ENCODE measurements at regions not wholly inside any gene's neighbourhood (a gene's known extent, or its start where the extent isn't known, plus 50 kb on each side); places are given as distances from the start of the nearest gene placed in this dataset.

DNA sequence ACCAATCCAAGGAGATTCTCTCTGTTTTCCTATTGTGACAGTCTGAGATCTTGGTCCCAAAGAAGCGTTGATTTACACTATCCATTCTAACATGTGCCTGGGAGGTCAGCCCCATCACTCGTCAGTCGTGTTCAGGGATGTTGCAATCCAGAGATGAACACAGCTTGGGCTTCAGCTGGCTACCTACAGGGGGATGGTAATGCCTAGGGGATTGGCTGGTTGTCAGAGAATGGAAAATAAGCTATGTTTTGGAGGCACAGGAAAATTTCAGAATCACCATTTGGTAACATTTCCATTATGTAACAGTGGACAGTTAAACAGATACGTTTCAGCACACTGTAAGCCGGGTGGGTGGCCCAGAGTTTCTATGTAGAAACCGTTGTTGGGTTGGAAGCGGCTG, 147.1 kb upstream of the RALGAPA2 start:
- TF ChIP-seq, protein P1, sequence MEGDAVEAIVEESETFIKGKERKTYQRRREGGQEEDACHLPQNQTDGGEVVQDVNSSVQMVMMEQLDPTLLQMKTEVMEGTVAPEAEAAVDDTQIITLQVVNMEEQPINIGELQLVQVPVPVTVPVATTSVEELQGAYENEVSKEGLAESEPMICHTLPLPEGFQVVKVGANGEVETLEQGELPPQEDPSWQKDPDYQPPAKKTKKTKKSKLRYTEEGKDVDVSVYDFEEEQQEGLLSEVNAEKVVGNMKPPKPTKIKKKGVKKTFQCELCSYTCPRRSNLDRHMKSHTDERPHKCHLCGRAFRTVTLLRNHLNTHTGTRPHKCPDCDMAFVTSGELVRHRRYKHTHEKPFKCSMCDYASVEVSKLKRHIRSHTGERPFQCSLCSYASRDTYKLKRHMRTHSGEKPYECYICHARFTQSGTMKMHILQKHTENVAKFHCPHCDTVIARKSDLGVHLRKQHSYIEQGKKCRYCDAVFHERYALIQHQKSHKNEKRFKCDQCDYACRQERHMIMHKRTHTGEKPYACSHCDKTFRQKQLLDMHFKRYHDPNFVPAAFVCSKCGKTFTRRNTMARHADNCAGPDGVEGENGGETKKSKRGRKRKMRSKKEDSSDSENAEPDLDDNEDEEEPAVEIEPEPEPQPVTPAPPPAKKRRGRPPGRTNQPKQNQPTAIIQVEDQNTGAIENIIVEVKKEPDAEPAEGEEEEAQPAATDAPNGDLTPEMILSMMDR (IDR thresholded peaks at IDR 0.05) = no peak
- no peak for TF ChIP-seq RFX5 (IDR thresholded peaks at IDR 0.05)
